ENCODE measurements at regions not wholly inside any gene's neighbourhood (a gene's known extent, or its start where the extent isn't known, plus 50 kb on each side); places are given as distances from the start of the nearest gene placed in this dataset.

- no peak for DNase-seq
Observed at GRCh38 chr6:51394061-51394460, 575.4 kb downstream of the TFAP2B start.

- DNase-seq: no peak
Observed at GRCh38 chr6:51396583-51396982, 577.9 kb downstream of the TFAP2B start.

GRCh38 chr6:51398064-51398705 lies 579.5 kb downstream of the TFAP2B start:
- DNase-seq: peak in 1 of 2 donors; percentile 19

- DNase-seq: no peak
Observed at GRCh38 chr6:51398793-51399192, 580.1 kb downstream of the TFAP2B start.

- no peak for DNase-seq
Observed at GRCh38 chr6:51410453-51410852, 591.8 kb downstream of the TFAP2B start.

GRCh38 chr6:51411496-51412125 lies 592.9 kb downstream of the TFAP2B start:
- DNase-seq: no peak

GRCh38 chr6:51414361-51414760 lies 595.7 kb downstream of the TFAP2B start:
- DNase-seq: no peak

GRCh38 chr6:51415501-51415900 lies 596.8 kb downstream of the TFAP2B start:
- no peak for DNase-seq

GRCh38 chr6:51429017-51429712 lies 610.5 kb downstream of the TFAP2B start:
- no peak for DNase-seq

GRCh38 chr6:51430589-51430988 lies 611.9 kb downstream of the TFAP2B start:
- DNase-seq: no peak

- DNase-seq: no peak
Observed at GRCh38 chr6:51432481-51432880, 613.8 kb downstream of the TFAP2B start.

GRCh38 chr6:51450248-51450957 lies 631.7 kb downstream of the TFAP2B start:
- DNase-seq: no peak

- DNase-seq: no peak
Observed at GRCh38 chr6:51450958-51451357, 632.3 kb downstream of the TFAP2B start.

- DNase-seq: no peak
Observed at GRCh38 chr6:51456282-51456681, 631.1 kb downstream of the PKHD1 start.

GRCh38 chr6:51459958-51460357 lies 627.5 kb downstream of the PKHD1 start:
- DNase-seq: no peak

GRCh38 chr6:51462896-51463295 lies 624.5 kb downstream of the PKHD1 start:
- DNase-seq: no peak

- no peak for DNase-seq
Observed at GRCh38 chr6:51463321-51463720, 624.1 kb downstream of the PKHD1 start.

GRCh38 chr6:51464956-51465355 lies 622.5 kb downstream of the PKHD1 start:
- DNase-seq: no peak

GRCh38 chr6:51466427-51466826 lies 621.0 kb downstream of the PKHD1 start:
- no peak for DNase-seq

- DNase-seq: no peak
Observed at GRCh38 chr6:51467231-51467952, 620.0 kb downstream of the PKHD1 start.

- DNase-seq: no peak
Observed at GRCh38 chr6:51468704-51469103, 618.7 kb downstream of the PKHD1 start.

All from right lung (tissue), 2 donors.